ENCODE measurements at regions not wholly inside any gene's neighbourhood (a gene's known extent, or its start where the extent isn't known, plus 50 kb on each side); places are given as distances from the start of the nearest gene placed in this dataset.

DNA sequence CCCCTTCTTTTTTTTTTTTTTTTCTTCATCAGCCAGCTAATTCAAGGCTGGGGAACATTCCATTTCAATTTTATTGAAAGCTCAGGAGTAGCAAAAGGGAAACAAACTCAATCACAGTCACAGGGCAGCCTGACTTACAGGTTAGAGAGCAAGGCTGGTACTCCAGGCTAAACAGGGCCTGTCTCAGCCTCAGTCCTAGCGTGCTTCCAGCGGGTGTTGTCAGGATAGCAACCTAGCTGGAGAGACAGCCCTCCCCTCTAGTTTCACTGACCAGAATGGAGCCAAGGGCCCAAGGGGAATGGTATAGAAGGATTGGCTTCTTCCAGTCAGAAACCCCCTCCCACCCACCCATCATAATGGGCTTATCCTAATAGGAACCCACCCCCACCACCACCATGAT, 132.9 kb downstream of the PXDC1 start (continued):
- TF ChIP-seq AR (CRISPR knock-in tag; IDR thresholded peaks at IDR 0.05), result no peak
- no peak for TF ChIP-seq KAT7 (CRISPR knock-in tag; IDR thresholded peaks at IDR 0.05; ENCODE audit: borderline replicate concordance)
- TF ChIP-seq, protein P1, sequence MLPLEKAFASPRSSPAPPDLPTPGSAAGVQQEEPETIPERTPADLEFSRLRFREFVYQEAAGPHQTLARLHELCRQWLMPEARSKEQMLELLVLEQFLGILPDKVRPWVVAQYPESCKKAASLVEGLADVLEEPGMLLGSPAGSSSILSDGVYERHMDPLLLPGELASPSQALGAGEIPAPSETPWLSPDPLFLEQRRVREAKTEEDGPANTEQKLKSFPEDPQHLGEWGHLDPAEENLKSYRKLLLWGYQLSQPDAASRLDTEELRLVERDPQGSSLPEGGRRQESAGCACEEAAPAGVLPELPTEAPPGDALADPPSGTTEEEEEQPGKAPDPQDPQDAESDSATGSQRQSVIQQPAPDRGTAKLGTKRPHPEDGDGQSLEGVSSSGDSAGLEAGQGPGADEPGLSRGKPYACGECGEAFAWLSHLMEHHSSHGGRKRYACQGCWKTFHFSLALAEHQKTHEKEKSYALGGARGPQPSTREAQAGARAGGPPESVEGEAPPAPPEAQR (CRISPR knock-in tag; IDR thresholded peaks at IDR 0.05), result no peak
- TF ChIP-seq GTF2I (CRISPR knock-in tag; conservative IDR thresholded peaks at IDR 0.05), result no peak
- no peak for TF ChIP-seq ZNF232 (CRISPR knock-in tag; IDR thresholded peaks at IDR 0.05)

DNA sequence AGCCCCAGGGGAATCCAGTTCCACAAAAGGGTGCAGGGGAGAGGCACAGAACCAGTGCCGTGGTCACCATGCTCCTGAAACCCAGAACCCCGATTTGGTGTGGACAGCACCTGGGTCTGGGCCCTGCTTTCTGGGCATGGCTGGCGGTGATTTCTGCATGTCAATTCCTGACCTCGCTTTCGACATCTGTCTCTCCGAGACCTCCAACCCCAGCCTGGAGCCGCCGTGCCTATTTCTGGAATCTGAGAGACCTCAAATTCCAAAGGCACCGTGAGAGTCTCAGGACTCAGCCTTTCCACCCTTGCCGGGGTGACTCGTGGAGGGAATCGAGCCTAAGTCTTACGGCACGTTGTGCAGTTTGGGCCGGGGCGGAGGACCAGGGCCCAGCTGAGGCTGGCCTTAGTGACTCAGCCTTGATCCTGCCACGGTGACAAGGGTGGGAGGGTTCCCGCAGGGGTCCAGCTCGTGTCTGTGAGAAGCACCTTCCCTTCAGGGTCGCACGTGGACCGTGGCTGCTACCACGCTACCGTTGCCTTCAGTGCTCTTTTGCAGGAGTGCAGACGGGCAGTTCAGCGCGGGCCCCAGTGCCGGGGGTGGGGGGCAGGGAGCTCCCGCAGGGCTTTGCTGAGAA, 133.7 kb downstream of the PXDC1 start:
- H3K4me3 Mint-ChIP-seq, result no peak overlapping the region
- no peak; the same call in 1 of the 2 replicates for ATAC-seq
- H3K36me3 Mint-ChIP-seq, result no peaks in the 10 kb centered on the region
- DNase-seq (ENCODE audit: low spot score), result no peak
- H3K4me1 Mint-ChIP-seq, result peaks cover 2% of the 10 kb centered on the region
- no peak overlapping the region for H3K27ac Mint-ChIP-seq
- peaks cover 2% of the 10 kb centered on the region; the same call in 1 of the 2 replicates for H3K27me3 Mint-ChIP-seq (ENCODE audit: low read depth)
- TF ChIP-seq NFATC4 (CRISPR knock-in tag; IDR thresholded peaks at IDR 0.05) (no peak), ZNF138 (CRISPR knock-in tag; conservative IDR thresholded peaks at IDR 0.05) (no peak), E2F5 (CRISPR knock-in tag; IDR thresholded peaks at IDR 0.05) (no peak), HMGA2 (CRISPR knock-in tag; IDR thresholded peaks at IDR 0.05) (no peak), ZNF671 (CRISPR knock-in tag; IDR thresholded peaks at IDR 0.05) (no peak), USF1 (CRISPR knock-in tag; IDR thresholded peaks at IDR 0.05) (no peak), SOX15 (CRISPR knock-in tag; IDR thresholded peaks at IDR 0.05) (no peak), MAX (CRISPR knock-in tag; IDR thresholded peaks at IDR 0.05) (no peak), ELF4 (CRISPR knock-in tag; IDR thresholded peaks at IDR 0.05; ENCODE audit: low read depth) (no peak), RELA (CRISPR knock-in tag; IDR thresholded peaks at IDR 0.05; ENCODE audit: borderline replicate concordance) (no peak), ESRRA (CRISPR knock-in tag; IDR thresholded peaks at IDR 0.05; ENCODE audit: borderline replicate concordance) (no peak), CREM (CRISPR knock-in tag; IDR thresholded peaks at IDR 0.05) (no peak), CBFB (CRISPR knock-in tag; IDR thresholded peaks at IDR 0.05; ENCODE audit: low read depth) (no peak), TEAD1 (CRISPR knock-in tag; IDR thresholded peaks at IDR 0.05) (no peak), NR1H2 (CRISPR knock-in tag; IDR thresholded peaks at IDR 0.05) (no peak)
- TF ChIP-seq, protein P2, sequence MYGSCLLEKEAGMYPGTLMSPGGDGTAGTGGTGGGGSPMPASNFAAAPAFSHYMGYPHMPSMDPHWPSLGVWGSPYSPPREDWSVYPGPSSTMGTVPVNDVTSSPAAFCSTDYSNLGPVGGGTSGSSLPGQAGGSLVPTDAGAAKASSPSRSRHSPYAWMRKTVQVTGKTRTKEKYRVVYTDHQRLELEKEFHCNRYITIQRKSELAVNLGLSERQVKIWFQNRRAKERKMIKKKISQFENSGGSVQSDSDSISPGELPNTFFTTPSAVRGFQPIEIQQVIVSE (CRISPR knock-in tag; IDR thresholded peaks at IDR 0.05; ENCODE audit: borderline replicate concordance), result no peak
- ChIA-PET POLR2A (no interaction called here), CTCF (no interaction called here)
- peaks cover 3% of the 10 kb centered on the region for H3K9me3 Mint-ChIP-seq

All from WTC11 (cell line).